ENCODE measurements at regions not wholly inside any gene's neighbourhood (a gene's known extent, or its start where the extent isn't known, plus 50 kb on each side); places are given as distances from the start of the nearest gene placed in this dataset.

DNA sequence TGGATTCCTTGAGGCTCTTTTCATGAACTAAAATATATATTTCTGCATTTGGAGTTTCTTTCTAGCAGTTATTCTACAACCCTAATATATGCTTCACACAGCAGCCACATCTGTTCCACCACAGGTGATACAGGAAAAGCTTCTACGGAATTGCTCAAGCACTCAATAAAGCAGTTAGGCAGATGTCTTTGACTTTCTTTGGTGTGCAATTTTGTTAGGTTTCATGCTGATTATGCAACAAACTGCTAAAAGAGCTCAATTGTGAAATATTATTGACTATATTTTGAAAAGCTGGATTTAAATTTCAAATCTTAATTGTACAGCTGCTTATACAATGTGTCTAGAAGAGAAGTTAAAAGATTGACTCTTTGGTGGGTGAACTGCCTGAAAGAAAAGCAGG lies 1055.6 kb upstream of the FBXO33 start:
- Mint-ChIP-seq H3K4me1 (ENCODE audit: low read depth) (no peaks in the 10 kb centered on the region), H3K27me3 (no peaks in the 10 kb centered on the region), H3K4me3 (no peak overlapping the region), H3K27ac (no peak overlapping the region), H3K9me3 (no peaks in the 10 kb centered on the region), H3K36me3 (ENCODE audit: low read depth) (no peaks in the 10 kb centered on the region)

DNA sequence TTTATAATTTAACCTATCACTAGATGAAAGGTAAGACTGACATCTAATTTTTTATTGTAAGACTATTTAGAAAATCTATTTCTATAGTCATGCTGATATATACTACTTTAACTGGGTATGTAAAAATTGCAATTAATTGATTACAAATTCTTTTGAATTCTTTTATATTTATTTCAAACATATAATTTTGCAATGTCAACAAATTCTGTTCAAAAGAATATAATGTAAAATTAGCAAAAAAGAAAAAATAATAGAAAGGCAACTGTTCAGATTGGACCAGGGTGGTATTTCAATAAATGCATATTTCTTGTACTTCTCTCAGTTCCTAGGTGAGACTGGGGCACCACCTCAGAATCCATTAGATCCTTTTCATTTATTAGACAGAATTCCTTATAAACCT lies 1053.5 kb upstream of the FBXO33 start:
- H3K9me3 Mint-ChIP-seq = no peaks in the 10 kb centered on the region
- no peaks in the 10 kb centered on the region for H3K4me1 Mint-ChIP-seq (ENCODE audit: low read depth)
- no peaks in the 10 kb centered on the region for H3K36me3 Mint-ChIP-seq (ENCODE audit: low read depth)
- H3K27ac Mint-ChIP-seq = no peak overlapping the region
- H3K4me3 Mint-ChIP-seq = no peak overlapping the region
- H3K27me3 Mint-ChIP-seq = no peaks in the 10 kb centered on the region

DNA sequence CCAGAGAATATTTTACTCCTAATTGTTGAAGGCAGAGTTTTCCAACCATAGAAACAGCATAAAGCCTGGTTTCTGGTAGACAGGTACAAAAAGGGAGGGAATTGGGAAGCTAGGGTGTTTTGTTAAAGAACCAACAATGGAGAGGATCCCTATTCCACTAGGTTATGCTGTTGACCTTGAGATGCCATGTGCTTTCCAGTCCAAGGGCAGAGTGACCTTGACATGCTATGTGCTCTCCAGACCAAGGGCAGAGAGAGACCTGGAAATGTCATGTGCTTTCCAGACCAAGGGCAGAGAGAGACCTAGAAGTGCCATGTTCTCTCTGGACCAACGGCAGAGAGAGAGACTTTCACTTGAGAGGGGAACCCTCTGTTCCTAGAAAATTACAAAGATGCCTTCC lies 1043.8 kb upstream of the FBXO33 start:
- Mint-ChIP-seq H3K36me3 (ENCODE audit: low read depth) (no peaks in the 10 kb centered on the region), H3K4me1 (ENCODE audit: low read depth) (no peaks in the 10 kb centered on the region), H3K4me3 (no peak overlapping the region), H3K9me3 (peaks cover 23% of the 10 kb centered on the region), H3K27me3 (no peaks in the 10 kb centered on the region), H3K27ac (no peak overlapping the region)

DNA sequence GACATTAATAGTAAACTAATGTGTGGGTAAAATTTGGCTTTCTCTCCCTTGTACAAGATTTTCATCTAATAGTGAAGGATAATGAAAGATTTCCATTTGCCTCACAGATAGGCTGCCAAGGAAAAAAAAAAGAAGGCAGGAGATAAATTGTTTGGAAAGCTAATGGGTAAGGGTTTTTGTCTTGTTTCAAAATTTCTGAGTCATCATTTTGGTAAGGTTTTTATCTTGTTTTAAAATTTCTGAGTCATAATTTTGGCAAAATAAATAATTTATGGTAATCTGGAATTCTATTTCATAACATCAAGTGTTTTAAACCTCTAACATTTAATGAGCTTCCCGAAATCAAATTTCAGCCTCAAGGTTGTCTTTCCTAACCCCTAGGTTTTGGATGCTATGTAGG lies 1035.7 kb upstream of the FBXO33 start:
- Mint-ChIP-seq H3K9me3 (peaks cover 9% of the 10 kb centered on the region), H3K4me3 (no peak overlapping the region), H3K4me1 (ENCODE audit: low read depth) (no peaks in the 10 kb centered on the region), H3K27ac (no peak overlapping the region), H3K36me3 (ENCODE audit: low read depth) (no peaks in the 10 kb centered on the region), H3K27me3 (no peaks in the 10 kb centered on the region)

DNA sequence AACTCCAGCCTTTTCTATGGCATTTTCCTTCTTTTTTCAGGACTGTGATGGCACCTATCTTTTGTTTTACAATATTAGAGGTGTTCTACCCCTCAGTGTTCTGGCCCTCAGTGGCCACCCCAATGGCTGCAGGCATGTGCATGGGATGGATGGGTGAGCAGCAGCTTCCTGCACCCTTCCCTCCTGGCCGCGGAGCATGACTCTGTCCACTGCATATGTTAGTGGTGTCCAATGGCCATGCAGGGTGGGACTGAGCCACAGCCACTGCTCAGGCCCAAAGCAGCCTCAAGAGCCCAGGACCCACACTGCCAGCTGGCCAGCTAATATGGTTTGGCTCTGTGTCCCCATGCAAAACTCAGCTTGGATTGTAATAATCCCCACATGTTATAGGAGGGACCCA lies 1032.3 kb upstream of the FBXO33 start:
- Mint-ChIP-seq H3K9me3 (peaks cover 10% of the 10 kb centered on the region), H3K27ac (no peak overlapping the region), H3K27me3 (no peaks in the 10 kb centered on the region), H3K4me3 (no peak overlapping the region), H3K36me3 (ENCODE audit: low read depth) (no peaks in the 10 kb centered on the region), H3K4me1 (ENCODE audit: low read depth) (no peaks in the 10 kb centered on the region)

DNA sequence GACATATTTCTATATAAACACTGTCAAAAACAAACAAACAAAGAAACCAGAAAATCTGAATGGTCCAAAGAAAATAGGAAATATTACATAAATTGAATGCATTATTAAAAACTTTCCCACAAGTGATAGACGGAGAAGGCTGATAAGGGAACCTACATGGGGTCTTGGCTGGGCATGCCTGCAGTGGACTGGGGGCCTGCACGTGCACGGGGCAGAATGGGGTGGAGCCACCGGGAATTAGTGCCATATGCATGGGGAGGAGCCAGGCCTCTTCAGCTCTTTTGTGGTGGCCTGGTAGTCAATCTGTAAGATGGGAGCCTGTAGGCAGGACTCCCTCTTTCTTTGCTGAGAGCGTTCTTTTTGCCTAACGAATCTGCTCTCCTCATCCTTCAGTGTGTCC lies 1031.7 kb upstream of the FBXO33 start:
- Mint-ChIP-seq H3K27me3 (no peaks in the 10 kb centered on the region), H3K4me1 (ENCODE audit: low read depth) (no peaks in the 10 kb centered on the region), H3K9me3 (peaks cover 10% of the 10 kb centered on the region), H3K4me3 (no peak overlapping the region), H3K36me3 (ENCODE audit: low read depth) (no peaks in the 10 kb centered on the region), H3K27ac (no peak overlapping the region)

DNA sequence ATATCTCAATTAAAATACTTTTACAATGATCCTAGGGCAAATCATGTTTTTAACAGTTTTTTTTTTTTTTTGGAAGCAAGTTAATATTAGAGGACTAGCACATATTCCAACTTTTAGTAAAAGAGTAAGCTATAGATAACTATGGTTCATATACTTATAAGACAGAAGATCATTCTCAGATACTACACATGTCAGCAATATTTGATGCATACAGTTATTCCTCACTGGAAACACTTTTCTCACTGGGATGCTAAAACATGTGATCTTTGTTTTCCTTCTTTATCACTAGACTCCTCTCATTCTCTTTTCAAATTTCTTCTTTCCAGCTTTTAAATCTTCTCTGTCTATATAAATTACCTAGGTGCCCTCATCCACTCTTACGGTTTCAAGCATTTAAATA lies 1020.4 kb upstream of the FBXO33 start:
- H3K27me3 Mint-ChIP-seq = no peaks in the 10 kb centered on the region
- no peaks in the 10 kb centered on the region for H3K4me1 Mint-ChIP-seq (ENCODE audit: low read depth)
- H3K4me3 Mint-ChIP-seq = no peak overlapping the region
- H3K36me3 Mint-ChIP-seq (ENCODE audit: low read depth) = no peaks in the 10 kb centered on the region
- H3K9me3 Mint-ChIP-seq = peaks cover 5% of the 10 kb centered on the region
- no peak overlapping the region for H3K27ac Mint-ChIP-seq

DNA sequence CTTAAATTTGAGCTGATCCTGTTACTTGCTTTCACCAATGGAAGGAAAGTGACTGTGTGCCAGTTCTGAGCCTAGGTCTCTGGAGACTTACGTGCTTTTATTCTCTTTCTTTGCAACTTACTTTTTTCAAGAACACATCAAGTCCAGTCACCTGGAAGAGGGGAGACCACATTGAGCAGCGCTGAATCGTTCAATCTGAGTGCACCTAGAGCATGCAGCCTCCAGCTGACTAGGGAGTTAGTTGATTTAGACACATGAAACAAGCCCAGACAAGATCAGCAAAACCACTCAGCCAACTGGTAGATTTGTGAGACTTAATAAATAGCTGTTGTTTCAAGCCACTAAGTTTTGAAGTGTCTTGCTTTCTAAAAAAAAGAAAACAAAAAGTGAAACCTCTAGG lies 1014.8 kb upstream of the FBXO33 start:
- no peak overlapping the region for H3K27ac Mint-ChIP-seq
- no peaks in the 10 kb centered on the region for H3K27me3 Mint-ChIP-seq
- no peaks in the 10 kb centered on the region for H3K36me3 Mint-ChIP-seq (ENCODE audit: low read depth)
- no peaks in the 10 kb centered on the region for H3K4me1 Mint-ChIP-seq (ENCODE audit: low read depth)
- no peak overlapping the region for H3K4me3 Mint-ChIP-seq
- peaks cover 6% of the 10 kb centered on the region for H3K9me3 Mint-ChIP-seq

DNA sequence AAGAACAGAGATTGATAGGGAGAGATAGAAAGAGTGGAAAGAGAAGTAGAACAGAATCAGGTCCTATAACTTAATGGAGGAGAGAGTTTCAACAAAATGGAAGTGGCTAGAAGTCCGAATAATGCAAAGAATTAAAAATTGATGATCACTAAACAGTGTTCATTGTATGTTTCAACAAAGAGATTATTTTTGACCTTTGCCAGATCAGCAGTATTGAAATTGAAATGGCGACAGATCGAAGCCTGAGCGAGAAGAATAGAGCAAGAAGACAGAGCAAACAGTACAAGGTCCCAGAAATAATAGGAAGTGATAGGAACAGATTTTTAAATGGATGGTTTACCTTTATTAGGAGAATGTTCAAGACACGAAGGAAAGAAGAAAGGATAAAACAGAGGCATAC lies 1012.8 kb upstream of the FBXO33 start:
- Mint-ChIP-seq H3K36me3 (ENCODE audit: low read depth) (no peaks in the 10 kb centered on the region), H3K27me3 (no peaks in the 10 kb centered on the region), H3K4me1 (ENCODE audit: low read depth) (no peaks in the 10 kb centered on the region), H3K4me3 (no peak overlapping the region), H3K9me3 (peaks cover 6% of the 10 kb centered on the region), H3K27ac (no peak overlapping the region)

DNA sequence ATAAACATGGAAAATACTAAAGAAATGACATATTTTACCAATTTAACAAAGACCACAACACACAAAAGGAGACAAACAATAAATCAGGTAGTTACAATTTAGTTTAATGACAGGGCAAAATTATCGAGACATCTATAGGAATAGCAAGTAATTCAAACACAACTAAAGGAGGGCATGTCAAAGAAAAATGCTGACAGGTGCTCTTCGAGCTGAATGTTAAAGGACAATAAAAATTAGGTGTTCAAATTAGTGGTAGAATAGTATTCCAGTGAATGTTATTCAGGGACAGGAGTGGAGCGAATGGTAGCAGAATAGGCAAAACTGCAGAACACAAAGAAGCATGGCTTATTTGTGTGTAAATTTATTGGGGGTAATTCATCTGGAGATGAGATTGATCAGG lies 1004.3 kb upstream of the FBXO33 start:
- no peaks in the 10 kb centered on the region for H3K36me3 Mint-ChIP-seq (ENCODE audit: low read depth)
- no peaks in the 10 kb centered on the region for H3K27me3 Mint-ChIP-seq
- no peak overlapping the region for H3K4me3 Mint-ChIP-seq
- no peak overlapping the region for H3K27ac Mint-ChIP-seq
- no peaks in the 10 kb centered on the region for H3K4me1 Mint-ChIP-seq (ENCODE audit: low read depth)
- no peaks in the 10 kb centered on the region for H3K9me3 Mint-ChIP-seq

DNA sequence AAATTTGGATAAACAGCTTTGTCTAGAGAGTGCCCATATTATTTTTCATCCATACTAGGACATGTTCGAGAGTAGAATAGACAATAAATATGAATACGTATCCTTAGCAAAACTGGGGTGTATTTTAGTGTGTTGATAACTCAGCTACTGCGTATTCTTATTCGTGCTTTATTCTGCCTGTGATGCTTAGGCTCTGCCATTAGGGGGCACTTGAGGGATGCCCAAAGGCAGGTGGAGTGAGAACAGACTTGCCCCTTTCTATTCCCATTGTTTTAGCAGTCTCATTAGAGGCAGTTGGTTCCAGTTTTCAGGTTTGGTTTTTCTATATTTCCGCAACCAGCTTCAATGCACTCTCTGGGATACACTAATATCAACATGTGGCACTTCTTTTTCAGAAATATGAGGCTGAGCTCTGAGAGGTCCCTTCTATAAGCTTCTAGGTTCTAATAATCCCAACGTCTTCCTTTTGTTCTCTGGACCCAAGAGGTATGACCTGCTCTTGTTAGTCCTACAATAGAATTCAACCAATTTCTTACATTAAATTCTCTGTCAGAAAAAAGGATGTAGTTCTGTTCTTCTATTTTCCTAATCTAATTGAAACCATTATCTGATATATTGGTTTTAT lies 985.7 kb upstream of the FBXO33 start:
- Mint-ChIP-seq H3K4me3 (no peak overlapping the region), H3K9me3 (no peaks in the 10 kb centered on the region), H3K27ac (no peak overlapping the region), H3K36me3 (ENCODE audit: low read depth) (no peaks in the 10 kb centered on the region), H3K4me1 (ENCODE audit: low read depth) (no peaks in the 10 kb centered on the region), H3K27me3 (no peaks in the 10 kb centered on the region)

DNA sequence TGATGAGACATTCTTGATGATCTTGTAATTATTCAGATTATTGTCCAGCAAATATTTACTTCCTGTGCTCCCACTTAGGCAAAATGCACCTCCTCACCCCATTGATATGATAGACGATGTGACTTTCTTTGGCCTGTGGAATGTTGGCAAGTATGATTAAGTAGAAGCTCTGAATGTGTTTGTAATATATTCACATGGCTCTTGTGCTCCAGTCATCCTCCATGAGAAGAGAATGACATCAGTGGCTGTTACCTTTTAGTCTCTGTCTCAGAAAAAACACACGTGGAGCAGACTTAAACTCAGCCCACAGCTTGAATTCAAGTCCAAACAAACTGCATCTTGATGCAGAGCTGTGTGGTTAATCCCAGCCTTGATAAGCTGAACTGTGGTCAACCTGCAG lies 984.3 kb upstream of the FBXO33 start:
- Mint-ChIP-seq H3K36me3 (ENCODE audit: low read depth) (no peaks in the 10 kb centered on the region), H3K27ac (no peak overlapping the region), H3K27me3 (no peaks in the 10 kb centered on the region), H3K4me3 (no peak overlapping the region), H3K4me1 (ENCODE audit: low read depth) (no peaks in the 10 kb centered on the region), H3K9me3 (no peaks in the 10 kb centered on the region)

DNA sequence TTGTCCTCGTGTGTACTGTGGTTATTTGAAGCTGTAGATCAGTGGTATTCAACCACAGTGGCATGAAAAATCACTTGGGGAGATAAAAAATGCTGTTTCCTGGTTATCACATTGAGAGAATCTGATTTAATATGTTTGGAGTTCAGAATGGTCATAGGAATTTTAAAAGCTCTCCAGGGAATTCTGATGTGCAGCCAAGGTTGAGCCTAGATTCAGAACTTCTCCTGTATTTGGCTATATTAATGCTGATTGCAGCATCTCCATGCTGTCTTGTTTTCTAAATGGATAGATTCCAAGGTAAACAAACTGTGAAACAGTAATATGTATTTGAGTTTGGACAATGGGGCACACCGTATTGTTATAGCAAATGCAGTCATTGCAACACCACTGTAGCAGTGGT lies 982.2 kb upstream of the FBXO33 start:
- H3K36me3 Mint-ChIP-seq (ENCODE audit: low read depth) = no peaks in the 10 kb centered on the region
- H3K27me3 Mint-ChIP-seq = no peaks in the 10 kb centered on the region
- H3K27ac Mint-ChIP-seq = no peak overlapping the region
- H3K4me1 Mint-ChIP-seq (ENCODE audit: low read depth) = no peaks in the 10 kb centered on the region
- no peaks in the 10 kb centered on the region for H3K9me3 Mint-ChIP-seq
- no peak overlapping the region for H3K4me3 Mint-ChIP-seq

DNA sequence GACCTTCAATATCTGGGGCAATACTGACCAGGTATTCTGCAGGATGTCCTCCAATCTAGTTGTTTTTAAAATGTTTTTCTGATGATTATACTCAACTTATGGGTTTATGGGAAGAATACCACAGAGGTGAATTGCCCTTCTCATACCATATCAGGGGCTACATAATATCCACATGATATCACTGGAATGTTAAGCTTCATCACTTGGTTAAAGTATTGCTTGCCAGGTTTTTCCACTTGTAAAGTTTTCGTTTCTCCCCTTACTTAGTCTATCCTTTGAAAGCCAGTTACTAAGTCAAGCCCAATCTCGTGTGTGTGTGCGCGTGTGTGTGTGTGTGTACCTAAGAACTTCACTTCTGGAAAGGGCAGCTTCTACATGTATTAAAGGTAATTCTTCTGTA lies 980.9 kb upstream of the FBXO33 start:
- no peaks in the 10 kb centered on the region for H3K36me3 Mint-ChIP-seq (ENCODE audit: low read depth)
- H3K4me3 Mint-ChIP-seq = no peak overlapping the region
- H3K27ac Mint-ChIP-seq = no peak overlapping the region
- no peaks in the 10 kb centered on the region for H3K4me1 Mint-ChIP-seq (ENCODE audit: low read depth)
- H3K27me3 Mint-ChIP-seq = no peaks in the 10 kb centered on the region
- H3K9me3 Mint-ChIP-seq = peaks cover 6% of the 10 kb centered on the region

DNA sequence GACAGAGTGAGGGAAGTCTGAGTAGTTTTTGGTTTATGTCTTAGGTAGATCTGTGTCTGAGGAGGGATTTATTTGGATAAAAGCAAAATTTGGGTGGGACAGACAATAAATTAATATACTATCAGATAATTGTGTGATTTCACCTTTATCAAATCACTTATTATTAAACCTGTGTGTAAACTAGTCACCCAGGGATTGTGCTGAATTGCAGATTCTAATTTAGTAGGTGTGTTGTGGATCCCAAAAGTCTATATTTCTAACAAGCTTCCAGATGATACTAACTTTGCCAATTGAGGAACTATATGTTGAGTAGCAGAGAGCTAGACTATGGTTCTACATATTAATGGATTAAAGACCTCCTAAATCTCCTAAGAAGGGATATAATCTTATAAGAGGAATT lies 978.5 kb upstream of the FBXO33 start:
- Mint-ChIP-seq H3K27me3 (no peaks in the 10 kb centered on the region), H3K9me3 (peaks cover 14% of the 10 kb centered on the region), H3K36me3 (ENCODE audit: low read depth) (no peaks in the 10 kb centered on the region), H3K27ac (no peak overlapping the region), H3K4me3 (no peak overlapping the region), H3K4me1 (ENCODE audit: low read depth) (no peaks in the 10 kb centered on the region)

DNA sequence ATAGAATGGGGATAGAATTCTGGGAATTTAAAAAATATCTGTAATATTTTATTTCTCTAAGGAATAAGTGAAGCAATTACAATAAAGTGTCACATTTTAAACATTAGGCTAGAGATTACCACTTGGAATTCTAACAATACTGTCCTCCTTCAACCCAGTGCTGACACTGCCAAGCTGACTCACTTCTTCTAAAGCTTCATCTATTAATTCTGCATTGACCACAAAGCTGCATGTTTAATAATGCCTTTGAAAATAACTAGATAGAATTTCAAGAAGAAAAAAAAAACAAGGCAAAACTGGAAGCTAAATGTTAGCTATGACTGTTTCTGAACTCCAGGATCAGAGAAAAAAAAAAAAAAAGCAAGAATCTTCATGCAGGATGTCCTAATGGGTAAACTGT lies 970.7 kb upstream of the FBXO33 start:
- Mint-ChIP-seq H3K27me3 (no peaks in the 10 kb centered on the region), H3K36me3 (ENCODE audit: low read depth) (no peaks in the 10 kb centered on the region), H3K4me3 (no peak overlapping the region), H3K27ac (no peak overlapping the region), H3K4me1 (ENCODE audit: low read depth) (no peaks in the 10 kb centered on the region), H3K9me3 (peaks cover 13% of the 10 kb centered on the region)
